CD4-positive, alpha-beta T cell treated with Interferon alpha-2 for 1 hour (primary cell): ENCODE measurements at regions not wholly inside any gene's neighbourhood (a gene's known extent, or its start where the extent isn't known, plus 50 kb on each side); places are given as distances from the start of the nearest gene placed in this dataset.

Experiments used
- DNase-seq, 2 donors: peaks; one replicate each; pipeline ENCODE4 v3.0.0-alpha.2; 2020 to 2022

GRCh38 chr2:239460780-239461179 lies 60.0 kb upstream of the HDAC4 start:
- no peak for DNase-seq

GRCh38 chr2:239459606-239460005 lies 58.8 kb upstream of the HDAC4 start:
- no peak for DNase-seq

GRCh38 chr2:239459056-239459455 lies 58.2 kb upstream of the HDAC4 start:
- DNase-seq: no peak

GRCh38 chr2:239457586-239458445 lies 57.0 kb upstream of the HDAC4 start:
- DNase-seq: no peak

GRCh38 chr2:239456940-239457339 lies 56.1 kb upstream of the HDAC4 start:
- DNase-seq: no peak

- DNase-seq: no peak
These were observed 54.8 kb upstream of the HDAC4 start for GRCh38 chr2:239455436-239456203.

GRCh38 chr2:239454507-239454906 lies 53.7 kb upstream of the HDAC4 start:
- no peak for DNase-seq
